ENCODE measurements at regions not wholly inside any gene's neighbourhood (a gene's known extent, or its start where the extent isn't known, plus 50 kb on each side); places are given as distances from the start of the nearest gene placed in this dataset.

DNA sequence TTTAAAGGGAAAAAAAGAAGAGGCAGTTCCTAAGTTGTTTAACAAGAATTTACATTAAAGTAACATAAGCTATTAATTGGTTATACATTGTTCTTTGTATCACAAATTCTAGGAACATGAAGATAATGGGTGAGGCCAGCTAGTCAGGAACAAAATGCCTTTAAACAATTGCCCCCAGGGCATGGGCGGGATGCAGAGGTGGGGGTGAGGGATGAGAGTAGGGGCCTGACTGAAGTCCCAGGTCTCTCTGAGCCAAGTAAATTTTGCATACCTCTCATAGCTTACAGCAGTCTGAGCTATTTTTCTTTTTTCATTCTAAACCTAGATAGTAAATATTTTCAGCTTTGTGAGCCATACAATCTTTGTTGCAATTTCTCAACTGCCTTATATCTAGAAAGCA lies 77.8 kb upstream of the RNU6-1 start:
- Histone ChIP-seq H4K20me1 (ENCODE audit: insufficient read depth) (no peaks in the 10 kb centered on the region), H3K27ac (ENCODE audit: low read depth, low read length) (no peak overlapping the region), H3K4me1 (ENCODE audit: control insufficient read depth in 1 of 2, insufficient read depth in 2 of 2, low read length in 2 of 2) (no peaks in the 10 kb centered on the region), H3K79me2 (ENCODE audit: insufficient read depth, low read length) (no peaks in the 10 kb centered on the region), H3K4me2 (ENCODE audit: low read length) (no peak overlapping the region), H3K9me2 (ENCODE audit: insufficient read depth) (no peaks in the 10 kb centered on the region), H3K36me3 (ENCODE audit: control insufficient read depth in 1 of 2, insufficient read depth in 2 of 2, low read length in 2 of 2) (no peaks in the 10 kb centered on the region), H3K9ac (ENCODE audit: low read length) (no peak overlapping the region), H3K27me3 (ENCODE audit: insufficient read depth, low read length) (no peaks in the 10 kb centered on the region), H3K4me3 (replicated peaks in 1 of 2; ENCODE audit: low read depth in 1 of 2, low read length in 2 of 2) (no peak overlapping the region), H2AFZ (ENCODE audit: low read depth, low read length, poor library complexity, severe bottlenecking) (no peak overlapping the region), H3K9me3 (ENCODE audit: control insufficient read depth in 1 of 2, insufficient read depth in 1 of 2, low read depth in 1 of 2, low read length in 2 of 2) (no peaks in the 10 kb centered on the region)
- no TSS peak for BruUV-seq (replicated peaks)
- ChIA-PET CTCF (no interaction called here), POLR2A (interaction anchor here (0.6 kb wide), 1 partner anchor 362 kb away, joined by 3 read pairs; no protein-coding TSS in a partner anchor), RAD21 (ENCODE audit: low non-redundant PET in 1 of 2, low total read pairs in 2 of 2, uncharacterized antibody in 2 of 2, unreplicated experiment in 2 of 2) (no interaction called here)
- no peak for ATAC-seq
- intact Hi-C loops (cut with micrococcal nuclease): no loop called here
- no peak for TF ChIP-seq CEBPB (IDR thresholded peaks at IDR 0.05; ENCODE audit: low read depth)
- no peak for TF ChIP-seq ELF1 (IDR thresholded peaks at IDR 0.05; ENCODE audit: borderline replicate concordance, low read depth)
- TF ChIP-seq JUND (IDR thresholded peaks at IDR 0.05): no peak
- TF ChIP-seq YY1 (IDR thresholded peaks at IDR 0.05; ENCODE audit: extremely low read depth, insufficient replicate concordance, low read depth, low read length): no peak
- TF ChIP-seq, protein P1, sequence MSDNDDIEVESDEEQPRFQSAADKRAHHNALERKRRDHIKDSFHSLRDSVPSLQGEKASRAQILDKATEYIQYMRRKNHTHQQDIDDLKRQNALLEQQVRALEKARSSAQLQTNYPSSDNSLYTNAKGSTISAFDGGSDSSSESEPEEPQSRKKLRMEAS (IDR thresholded peaks at IDR 0.05): no peak
- no peak for TF ChIP-seq ZBTB33 (IDR thresholded peaks at IDR 0.05; ENCODE audit: extremely low read depth, insufficient replicate concordance, low read length)
- no peak for DNase-seq (ENCODE audit: low read depth, low spot score)

- intact Hi-C loops (cut with micrococcal nuclease): no loop called here
- POLR2A ChIA-PET: no interaction called here
- no peaks in the 10 kb centered on the region for H3K27me3 ChIP-seq (ENCODE audit: insufficient read depth, low read length)
- no peak overlapping the region for H2AFZ ChIP-seq (ENCODE audit: low read depth, low read length, poor library complexity, severe bottlenecking)
- H3K4me1 ChIP-seq (ENCODE audit: control insufficient read depth in 1 of 2, insufficient read depth in 2 of 2, low read length in 2 of 2): no peaks in the 10 kb centered on the region
- BruUV-seq (replicated peaks): no TSS peak
- RAD21 ChIA-PET (ENCODE audit: low non-redundant PET in 1 of 2, low total read pairs in 2 of 2, uncharacterized antibody in 2 of 2, unreplicated experiment in 2 of 2): no interaction called here
- no peaks in the 10 kb centered on the region for H3K79me2 ChIP-seq (ENCODE audit: insufficient read depth, low read length)
- no peak for ATAC-seq
- no peaks in the 10 kb centered on the region for H4K20me1 ChIP-seq (ENCODE audit: insufficient read depth)
- H3K4me3 ChIP-seq (replicated peaks in 1 of 2; ENCODE audit: low read depth in 1 of 2, low read length in 2 of 2): no peak overlapping the region
- H3K9me2 ChIP-seq (ENCODE audit: insufficient read depth): no peaks in the 10 kb centered on the region
- H3K36me3 ChIP-seq (ENCODE audit: control insufficient read depth in 1 of 2, insufficient read depth in 2 of 2, low read length in 2 of 2): no peaks in the 10 kb centered on the region
- CTCF ChIA-PET: no interaction called here
- H3K9ac ChIP-seq (ENCODE audit: low read length): no peak overlapping the region
- H3K9me3 ChIP-seq (ENCODE audit: control insufficient read depth in 1 of 2, insufficient read depth in 1 of 2, low read depth in 1 of 2, low read length in 2 of 2): no peaks in the 10 kb centered on the region
- no peak overlapping the region for H3K27ac ChIP-seq (ENCODE audit: low read depth, low read length)
- no peak for DNase-seq (ENCODE audit: low read depth, low spot score)
- no peak for TF ChIP-seq CBX3 (IDR thresholded peaks at IDR 0.05; ENCODE audit: low read depth)
- H3K4me2 ChIP-seq (ENCODE audit: low read length): no peak overlapping the region
These were observed 78.5 kb upstream of the RNU6-1 start for GRCh38 chr15:67918205-67918861.

Data from HCT116 (cell line).